HuH-7.5 (cell line): ENCODE measurements at regions not wholly inside any gene's neighbourhood (a gene's known extent, or its start where the extent isn't known, plus 50 kb on each side); places are given as distances from the start of the nearest gene placed in this dataset.
"Not testable (repeated sequence)": the region's sequence is repeated elsewhere in the genome, so short reads cannot be mapped to it uniquely, and the experiment has no call there.

Experiments used
- DNase-seq: peaks from one replicate; pipeline ENCODE4 v3.0.0; 2011; ENCODE audit warnings: low spot score

DNA sequence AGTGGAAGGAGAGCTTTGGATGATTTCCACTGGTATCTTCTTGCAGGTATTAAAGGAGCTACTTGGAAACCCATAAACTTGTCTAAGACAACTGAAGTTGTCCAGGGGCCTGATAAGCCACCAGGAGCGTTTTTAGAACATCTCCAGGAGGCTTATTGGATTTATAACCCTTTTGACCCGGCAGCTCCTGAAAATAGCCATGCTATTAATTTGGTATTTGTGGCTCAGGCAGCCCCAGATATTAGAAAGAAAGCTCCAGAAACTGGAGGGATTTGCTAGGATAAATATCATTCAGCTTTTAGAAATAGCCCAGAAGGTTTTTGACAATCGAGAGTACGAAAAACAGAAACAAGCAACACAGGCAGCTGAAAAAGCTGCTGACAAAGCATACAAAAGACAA lies 461.0 kb upstream of the HTR1E start:
- no peak for DNase-seq

DNA sequence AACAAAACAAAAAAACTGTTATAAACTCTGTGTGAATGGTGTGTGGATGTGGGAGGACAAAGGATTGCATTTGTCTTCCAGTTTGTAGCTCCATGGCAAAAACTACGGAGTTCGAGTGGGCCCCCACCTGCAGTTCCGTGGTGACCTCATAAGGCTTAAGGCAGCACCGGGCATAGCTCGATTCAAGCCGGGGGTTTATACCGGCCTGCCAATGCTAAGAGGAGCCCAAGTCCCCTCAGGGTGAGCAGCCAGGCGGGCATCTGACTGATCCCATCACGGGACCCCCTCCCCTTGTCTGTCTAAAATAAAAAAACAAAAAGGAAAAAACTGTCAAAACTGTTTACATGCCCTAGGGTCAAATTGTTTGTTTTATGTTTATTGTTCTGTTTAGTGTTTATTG lies 463.2 kb upstream of the HTR1E start:
- DNase-seq, result no peak

DNA sequence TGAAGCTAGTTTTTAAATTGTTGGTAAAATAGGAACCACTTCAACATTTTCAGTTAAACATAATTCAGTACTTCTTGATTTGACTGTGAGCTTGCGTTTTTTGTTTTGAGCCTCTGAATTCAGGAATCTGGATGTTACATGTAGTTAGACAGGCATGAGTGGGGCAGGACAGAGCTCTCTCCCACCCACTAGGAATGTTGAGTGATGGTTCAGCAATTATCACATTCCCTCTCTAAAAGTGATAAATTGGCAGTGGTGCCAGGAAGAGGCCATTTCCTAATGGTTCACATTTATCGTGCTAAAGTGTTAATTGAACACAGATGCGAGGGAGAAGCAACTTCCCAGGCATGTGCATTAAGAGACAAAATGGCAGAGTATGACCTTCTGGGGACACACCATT lies 465.5 kb upstream of the HTR1E start:
- no peak for DNase-seq

GRCh38 chr6:86459978-86460377 lies 477.4 kb upstream of the HTR1E start:
- no peak for DNase-seq

- no peak for DNase-seq
Measured at GRCh38 chr6:86456821-86457220, 480.5 kb upstream of the HTR1E start.

- DNase-seq, result no peak
Measured at GRCh38 chr6:86453232-86453631, 484.1 kb upstream of the HTR1E start.

GRCh38 chr6:86448398-86448797 lies 488.9 kb upstream of the HTR1E start:
- no peak for DNase-seq

GRCh38 chr6:86440608-86441007 lies 496.7 kb upstream of the HTR1E start:
- no peak for DNase-seq

GRCh38 chr6:86423571-86423970 lies 513.8 kb upstream of the HTR1E start:
- no peak for DNase-seq

- DNase-seq, result no peak
Measured at GRCh38 chr6:86412057-86412456, 525.3 kb upstream of the HTR1E start.

DNA sequence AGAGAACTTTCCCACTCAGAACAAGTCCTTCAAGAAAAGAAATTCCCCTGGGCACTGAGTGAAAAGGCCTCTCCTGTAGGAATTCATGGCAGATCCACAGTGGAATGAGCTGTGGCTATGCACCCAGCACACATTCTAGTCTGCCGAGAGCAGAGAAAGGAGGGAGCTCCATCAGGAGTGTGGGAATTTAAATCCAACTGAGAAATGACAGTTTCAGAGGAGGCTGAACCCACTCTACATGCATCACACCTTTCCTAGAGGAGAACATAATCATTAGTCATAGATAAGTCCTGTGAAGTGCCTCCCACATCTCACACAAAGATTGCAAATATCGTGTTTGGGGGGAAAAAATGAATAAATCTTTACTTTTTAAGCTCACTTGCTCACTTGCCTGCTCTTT lies 530.2 kb upstream of the HTR1E start:
- DNase-seq, result no peak

DNA sequence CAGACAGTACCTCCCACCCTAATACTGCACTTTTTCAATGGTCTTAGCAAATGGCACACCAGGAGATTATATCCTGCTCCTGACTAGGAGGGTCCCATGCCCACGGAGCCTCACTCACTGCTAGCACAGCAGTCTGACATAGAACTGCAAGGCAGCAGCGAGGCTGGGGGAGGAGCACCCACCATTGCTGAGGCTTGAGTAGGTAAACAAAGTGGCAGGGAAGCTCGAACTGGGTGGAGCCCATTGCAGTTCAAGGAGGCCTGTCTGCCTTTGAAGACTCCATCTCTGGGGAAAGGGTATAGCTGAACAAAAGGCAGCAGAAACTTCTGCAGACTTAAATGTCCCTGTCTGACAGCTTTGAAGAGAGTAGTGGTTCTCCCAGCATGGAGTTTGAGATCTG lies 544.5 kb upstream of the HTR1E start:
- DNase-seq, result not testable (repeated sequence)

- no peak for DNase-seq
Measured at GRCh38 chr6:86380571-86381125, 556.7 kb upstream of the HTR1E start.

DNA sequence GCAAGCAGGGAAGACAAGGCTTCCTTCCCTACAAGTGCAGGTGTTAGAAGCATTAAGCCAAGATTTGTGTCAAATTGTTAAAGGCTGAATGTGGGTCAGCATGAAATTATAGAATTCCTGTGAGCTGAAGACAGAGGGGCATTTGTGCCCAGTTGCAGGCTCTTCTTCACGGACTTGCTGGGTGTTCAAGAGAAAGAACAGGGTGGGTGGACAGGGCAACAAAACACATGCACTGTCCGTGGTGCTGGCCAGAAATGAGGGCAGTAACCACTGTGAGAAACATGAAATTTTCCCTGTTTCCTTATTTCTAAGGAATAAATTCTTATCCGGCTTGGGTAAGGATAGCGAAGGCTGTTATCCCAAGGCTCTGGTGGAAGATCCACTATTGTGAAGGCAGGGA lies 579.5 kb upstream of the HTR1E start:
- no peak for DNase-seq

DNA sequence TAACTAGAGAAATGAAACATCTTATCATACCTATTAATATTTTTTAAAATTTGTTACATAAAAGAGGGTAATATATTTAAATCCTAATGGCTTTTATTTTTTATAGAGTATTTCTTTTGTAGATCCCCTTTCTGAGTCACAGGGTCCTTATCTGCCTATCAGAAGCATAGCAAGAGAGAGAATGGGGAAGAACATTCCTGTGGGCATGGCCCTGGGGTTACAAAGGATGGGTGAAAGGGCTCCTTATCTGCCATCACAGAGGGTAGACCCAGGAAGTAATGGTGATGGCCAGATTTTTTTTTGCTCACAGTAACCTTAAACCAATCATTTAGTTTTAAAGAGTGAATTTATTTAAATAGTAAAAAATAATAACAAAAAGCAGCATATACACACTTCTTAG lies 582.1 kb upstream of the HTR1E start:
- no peak for DNase-seq

DNA sequence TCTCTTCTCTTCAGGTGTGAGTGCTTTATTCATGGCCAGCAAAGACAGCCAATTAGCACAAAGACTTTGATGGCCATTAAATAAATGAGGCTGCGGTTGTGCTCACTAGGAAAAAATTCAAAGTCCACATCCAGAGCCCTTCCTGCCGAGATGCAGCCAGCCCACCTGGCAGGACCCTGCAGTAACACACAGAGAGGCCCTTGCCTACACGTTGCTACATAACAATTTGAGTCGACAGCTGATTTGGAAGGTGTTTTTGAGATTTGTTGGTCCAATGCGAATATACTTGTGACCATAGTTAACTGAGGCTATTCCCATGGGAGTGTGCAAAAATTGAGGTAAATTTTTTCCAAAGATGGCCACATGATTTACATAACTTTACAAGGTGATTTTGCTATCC lies 605.4 kb upstream of the HTR1E start:
- no peak for DNase-seq

DNA sequence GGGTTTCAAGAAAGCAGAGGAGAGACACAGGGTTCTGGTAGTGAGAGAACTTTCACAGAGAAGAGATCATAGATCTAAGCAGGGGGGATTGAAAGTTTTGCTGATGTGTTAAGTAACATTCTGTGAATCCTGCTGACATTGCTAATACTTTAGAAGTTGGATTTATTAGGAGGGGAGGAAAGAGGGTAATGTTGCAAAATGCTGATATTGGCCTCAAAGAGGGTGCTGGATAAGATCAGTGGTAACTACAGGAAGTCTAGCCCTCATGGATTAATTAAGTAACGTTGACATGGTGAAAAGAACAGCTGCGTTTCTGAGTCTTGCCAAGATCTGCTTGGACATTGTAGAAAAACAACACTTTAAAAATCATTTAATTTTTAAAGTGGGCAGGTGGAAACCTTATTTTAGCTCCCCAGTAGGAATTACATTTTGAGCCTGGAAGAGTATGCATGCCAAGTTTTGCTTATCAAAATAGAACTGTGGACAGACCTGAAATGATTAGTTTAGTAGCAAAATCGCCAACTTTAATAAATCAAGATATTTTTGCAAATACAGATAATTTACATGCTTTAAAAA lies 606.0 kb upstream of the HTR1E start:
- no peak for DNase-seq

DNA sequence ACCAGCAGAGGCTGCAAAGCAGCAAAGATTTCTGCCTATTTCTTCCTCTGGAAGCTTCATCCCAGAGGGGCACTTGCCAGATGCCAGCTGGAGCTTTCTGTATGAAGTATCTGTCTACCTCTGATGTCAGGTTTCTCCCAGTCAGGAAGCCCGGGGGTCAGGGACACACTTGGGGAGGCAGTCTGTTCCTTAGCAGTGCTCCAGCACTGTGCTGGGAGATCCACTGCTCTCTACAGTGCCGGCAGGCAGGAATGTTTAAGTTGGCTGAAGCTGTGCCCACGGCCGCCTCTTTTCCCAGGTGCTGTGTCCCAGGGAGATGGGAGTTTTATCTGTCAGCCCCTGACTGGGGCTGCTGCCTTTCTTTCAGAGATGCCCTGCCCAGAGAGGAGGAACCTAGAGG lies 631.1 kb upstream of the HTR1E start:
- no peak for DNase-seq

GRCh38 chr6:86285876-86286275 lies 643.2 kb upstream of the SYNCRIP start:
- DNase-seq, result no peak

DNA sequence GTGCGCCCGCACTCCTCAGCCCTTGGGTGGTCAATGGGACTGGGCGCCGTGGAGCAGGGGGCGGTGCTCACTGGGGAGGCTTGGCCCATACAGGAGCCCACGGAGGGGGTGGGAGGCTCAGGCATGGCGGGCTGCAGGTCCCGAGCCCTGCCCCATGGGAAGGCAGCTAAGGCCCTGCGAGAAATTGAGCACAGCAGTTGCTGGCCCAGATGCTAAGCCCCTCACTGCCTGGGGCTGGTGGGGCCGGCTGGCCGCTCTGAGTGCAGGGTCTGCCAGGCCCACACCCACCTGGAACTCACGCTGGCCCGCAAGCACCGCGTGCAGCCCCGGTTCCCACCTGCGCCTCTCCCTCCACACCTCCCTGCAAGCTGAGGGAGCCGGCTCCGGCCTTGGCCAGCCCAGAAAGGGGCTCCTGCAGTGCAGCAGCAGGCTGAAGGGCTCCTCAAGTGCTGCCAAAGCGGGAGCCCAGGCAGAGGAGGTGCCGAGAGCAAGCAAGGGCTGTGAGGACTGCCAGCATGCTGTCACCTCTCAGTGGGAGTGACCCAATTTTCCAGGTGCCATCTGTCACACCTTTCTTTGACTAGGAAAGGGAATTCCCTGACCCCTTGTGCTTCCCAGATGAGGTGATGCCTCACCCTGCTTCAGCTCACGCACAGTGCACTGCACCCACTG lies 642.3 kb upstream of the SYNCRIP start:
- not testable (repeated sequence) for DNase-seq

DNA sequence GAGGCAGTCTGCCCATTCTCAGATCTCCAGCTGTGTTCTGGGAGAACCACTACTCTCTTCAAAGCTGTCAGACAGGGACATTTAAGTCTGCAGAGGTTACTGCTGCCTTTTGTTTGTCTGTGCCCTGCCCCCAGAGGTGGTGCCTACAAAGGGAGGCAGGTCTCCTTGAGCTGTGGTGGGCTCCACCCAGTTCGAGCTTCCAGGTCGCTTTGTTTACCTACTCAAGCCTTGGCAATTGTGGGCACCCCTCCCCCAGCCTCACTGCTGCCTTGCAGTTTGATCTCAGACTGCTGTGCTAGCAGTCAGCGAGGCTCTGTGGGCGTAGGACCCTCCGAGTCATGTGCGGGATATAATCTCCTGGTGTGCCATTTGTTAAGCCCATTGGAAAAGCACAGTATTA lies 640.9 kb upstream of the SYNCRIP start:
- DNase-seq, result not testable (repeated sequence)

- DNase-seq, result no peak
Measured at GRCh38 chr6:86276056-86276455, 633.4 kb upstream of the SYNCRIP start.

DNA sequence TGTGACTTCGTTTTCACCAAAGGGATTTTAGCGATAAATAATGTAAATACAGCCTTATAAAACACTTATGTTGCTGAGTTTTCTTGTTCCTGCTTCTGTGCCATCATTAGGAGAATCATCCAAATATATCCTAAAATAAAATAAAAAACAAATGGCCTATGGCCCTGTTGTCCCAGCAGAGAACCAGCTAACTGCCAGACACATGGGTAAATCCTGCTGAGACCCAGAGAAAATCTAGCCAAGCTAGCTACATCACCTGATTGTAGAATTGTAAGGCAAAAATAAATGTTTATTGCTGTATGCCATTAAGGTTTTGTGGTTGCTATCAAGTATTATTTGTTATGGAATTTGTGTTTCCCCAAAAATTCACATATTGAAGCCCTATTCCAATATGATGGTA lies 631.2 kb upstream of the SYNCRIP start:
- DNase-seq, result no peak

- DNase-seq, result no peak
Measured at GRCh38 chr6:86256615-86257187, 614.0 kb upstream of the SYNCRIP start.
